D341Med (cell line): ENCODE measurements at regions not wholly inside any gene's neighbourhood (a gene's known extent, or its start where the extent isn't known, plus 50 kb on each side); places are given as distances from the start of the nearest gene placed in this dataset.
"Not testable (repeated sequence)": the region's sequence is repeated elsewhere in the genome, so short reads cannot be mapped to it uniquely, and the experiment has no call there.

Experiments used
- DNase-seq: peaks from one replicate; pipeline ENCODE4 v3.0.0; 2012; ENCODE audit warnings: low spot score

- DNase-seq, result not testable (repeated sequence)
Observed at GRCh38 chr17:36695710-36696109, 94.3 kb downstream of the MRM1 start.

- no peak for DNase-seq
Observed at GRCh38 chr17:36696805-36697204, 95.4 kb downstream of the MRM1 start.

DNA sequence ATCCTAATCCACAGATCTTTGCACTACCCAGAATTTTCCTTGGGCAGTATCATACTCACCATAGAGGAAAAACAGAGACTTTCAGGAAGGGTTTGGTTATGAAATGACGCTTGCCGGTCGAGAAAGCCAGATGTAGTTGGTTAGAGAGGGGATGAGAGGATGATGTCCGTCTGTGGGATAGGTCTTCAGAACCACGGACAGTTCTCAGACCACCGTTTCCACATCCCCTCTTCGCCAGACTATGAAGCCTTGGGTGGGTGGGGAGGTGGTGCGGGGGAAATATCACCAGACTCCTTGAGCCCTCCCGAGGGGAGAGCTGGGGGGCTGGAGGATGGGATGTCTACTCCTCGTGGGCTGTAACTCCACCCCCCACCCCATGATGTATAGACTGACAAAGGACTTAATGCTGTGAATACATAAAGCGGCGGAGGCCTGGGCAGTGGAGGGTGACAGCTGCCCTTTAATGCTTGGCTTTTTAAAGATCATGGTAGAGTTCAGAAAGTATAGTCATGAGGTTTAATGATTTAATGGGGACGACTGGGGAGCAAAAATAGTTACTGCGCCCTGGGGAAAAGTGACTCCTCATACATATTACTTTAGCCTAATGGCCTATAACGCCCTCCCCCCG lies 96.6 kb downstream of the MRM1 start:
- DNase-seq, result no peak

DNA sequence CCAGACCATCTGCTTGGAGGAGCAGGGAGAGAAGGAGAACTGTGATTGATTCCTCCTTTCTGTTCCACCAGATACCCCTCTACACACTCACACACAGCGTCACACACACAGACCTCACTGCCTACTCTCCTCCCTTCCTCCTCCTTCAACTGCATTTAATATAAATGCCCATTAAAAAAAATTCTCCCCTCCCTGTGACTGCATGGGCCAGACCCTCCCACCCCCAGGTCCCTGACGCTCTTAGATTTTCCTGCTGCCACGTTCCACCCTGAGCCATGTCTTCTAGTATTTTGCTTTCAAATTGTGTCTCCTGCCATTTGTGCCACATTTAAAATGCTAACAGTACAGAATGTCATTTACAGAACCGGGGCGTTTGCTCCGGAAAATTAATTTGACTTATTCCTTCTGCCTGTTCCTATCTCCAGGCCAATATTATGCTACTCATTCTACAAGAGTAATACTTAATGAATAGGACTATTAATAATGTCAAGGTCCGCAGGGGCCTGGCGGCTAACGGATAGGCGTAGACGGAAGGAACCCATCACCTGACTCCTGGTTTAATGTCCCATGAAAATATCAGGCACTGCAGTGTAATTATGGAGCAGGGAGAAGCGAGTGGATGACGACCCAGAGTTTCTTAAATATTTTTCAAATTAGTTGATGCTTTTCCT lies 100.2 kb downstream of the MRM1 start:
- DNase-seq, result no peak

GRCh38 chr17:36702636-36703035 lies 101.3 kb downstream of the MRM1 start:
- DNase-seq, result no peak

DNA sequence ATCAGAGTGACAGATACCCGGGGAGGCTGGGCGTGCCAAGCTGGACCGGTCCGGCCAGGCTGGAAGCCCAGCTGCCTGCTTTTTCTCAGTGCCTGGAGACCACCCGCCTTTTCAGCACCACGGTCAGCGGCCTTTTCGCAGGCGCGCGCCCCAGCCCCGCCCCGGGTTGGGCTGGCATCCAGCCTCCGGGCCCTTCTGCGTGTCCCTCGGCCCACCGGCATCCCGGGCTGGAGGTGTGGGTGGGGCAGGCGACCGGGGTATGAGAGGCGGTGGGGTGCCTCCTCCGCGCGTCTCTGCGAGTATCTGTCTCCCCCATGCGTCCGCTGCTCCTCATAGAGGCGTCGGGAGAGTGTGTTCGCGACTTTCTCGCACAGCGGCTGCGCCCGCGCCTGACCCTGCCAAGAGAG lies 102.5 kb downstream of the MRM1 start:
- DNase-seq, result peak; percentile 67

- DNase-seq, result no peak
Observed at GRCh38 chr17:36705283-36705795, 104.0 kb downstream of the MRM1 start.

- DNase-seq, result peak; percentile 85
Observed at GRCh38 chr17:36705874-36706731, 104.7 kb downstream of the MRM1 start.

GRCh38 chr17:36707904-36708303 lies 106.5 kb downstream of the MRM1 start:
- no peak for DNase-seq

GRCh38 chr17:36714789-36715188 lies 113.4 kb downstream of the MRM1 start:
- DNase-seq, result no peak

GRCh38 chr17:36715951-36716350 lies 114.6 kb downstream of the MRM1 start:
- no peak for DNase-seq

DNA sequence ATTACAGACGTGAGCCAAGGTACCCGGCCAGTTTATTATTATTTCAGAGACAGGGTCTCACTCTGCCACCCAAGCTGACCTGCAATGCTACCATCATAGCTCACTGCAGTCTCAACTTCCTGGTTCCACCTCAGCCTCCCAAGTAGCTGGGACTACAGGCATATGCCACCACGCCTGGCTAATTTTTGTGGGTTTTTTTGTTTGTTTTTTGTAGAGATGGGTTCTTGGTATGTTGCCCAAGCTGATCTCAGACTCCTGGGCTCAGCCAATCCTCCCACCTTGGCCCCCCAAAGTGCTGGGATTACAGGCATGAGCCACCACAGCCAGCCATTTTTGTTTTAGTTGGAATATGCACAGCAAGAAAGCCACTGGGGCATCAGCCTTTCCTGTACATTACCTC lies 115.7 kb downstream of the MRM1 start:
- no peak for DNase-seq

DNA sequence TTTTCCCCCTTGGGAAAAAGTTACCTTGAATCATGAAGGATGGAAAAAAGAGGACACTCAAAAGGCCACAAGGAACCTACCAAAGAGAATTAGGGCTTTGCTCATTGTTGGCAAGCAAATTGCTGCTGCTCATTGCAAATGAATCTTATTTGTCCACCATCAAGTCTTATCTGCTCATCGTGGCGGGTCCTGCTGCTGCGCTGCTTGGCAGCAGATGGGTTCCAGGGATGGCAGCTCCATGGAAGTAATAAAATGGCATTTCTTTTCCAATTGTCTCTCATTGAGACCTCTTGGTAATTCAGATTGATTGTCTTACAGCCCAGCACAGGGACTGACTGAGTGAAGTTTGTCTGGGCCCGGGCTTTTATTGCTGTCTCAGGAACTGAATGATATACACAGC lies 118.7 kb downstream of the MRM1 start:
- no peak for DNase-seq

DNA sequence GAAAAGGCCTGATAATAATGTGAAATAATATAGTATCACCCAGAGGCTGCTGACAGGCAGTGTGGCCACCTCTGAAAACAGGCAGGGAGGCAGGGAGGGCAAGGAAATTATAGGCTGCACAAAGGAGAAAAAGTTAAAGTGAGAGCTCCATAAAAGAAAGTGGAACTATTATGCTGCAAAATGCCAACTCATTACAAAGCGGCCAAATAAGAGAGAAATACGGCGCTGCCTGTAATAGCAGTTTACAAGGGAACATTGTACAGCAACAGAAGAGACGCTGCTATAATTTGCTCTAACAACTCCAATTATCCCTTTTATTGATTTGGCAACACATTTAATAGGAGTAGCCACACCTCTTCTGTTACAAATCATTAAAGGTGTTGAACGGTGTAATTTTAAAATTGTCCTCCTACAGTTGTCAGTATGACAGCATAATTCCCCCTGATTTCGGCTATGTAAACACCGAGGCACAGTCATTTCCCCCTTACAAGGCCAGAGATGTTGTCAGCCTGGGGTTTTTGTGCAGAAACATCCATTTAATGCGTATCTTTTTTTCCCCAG lies 120.3 kb downstream of the MRM1 start:
- no peak for DNase-seq

GRCh38 chr17:36722121-36722902 lies 120.9 kb downstream of the MRM1 start:
- DNase-seq, result no peak

DNA sequence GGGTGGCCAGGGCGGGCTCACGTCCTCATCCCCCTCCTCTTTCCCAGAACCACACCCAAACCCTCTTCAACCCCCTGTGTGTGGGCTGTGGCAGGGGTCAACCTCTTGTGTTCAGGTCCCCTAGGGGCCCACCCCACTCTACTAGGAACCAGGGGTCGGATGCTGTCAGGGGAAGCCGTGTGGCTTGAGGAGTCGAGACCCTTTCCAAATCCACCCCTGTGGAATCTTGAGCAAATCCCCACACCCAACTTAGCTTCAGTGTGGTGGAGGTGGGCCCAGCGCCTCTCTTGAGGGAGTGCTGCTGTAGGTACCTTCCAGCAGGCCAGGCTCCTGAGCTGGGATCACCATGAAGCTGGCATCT lies 121.5 kb downstream of the MRM1 start:
- no peak for DNase-seq

DNA sequence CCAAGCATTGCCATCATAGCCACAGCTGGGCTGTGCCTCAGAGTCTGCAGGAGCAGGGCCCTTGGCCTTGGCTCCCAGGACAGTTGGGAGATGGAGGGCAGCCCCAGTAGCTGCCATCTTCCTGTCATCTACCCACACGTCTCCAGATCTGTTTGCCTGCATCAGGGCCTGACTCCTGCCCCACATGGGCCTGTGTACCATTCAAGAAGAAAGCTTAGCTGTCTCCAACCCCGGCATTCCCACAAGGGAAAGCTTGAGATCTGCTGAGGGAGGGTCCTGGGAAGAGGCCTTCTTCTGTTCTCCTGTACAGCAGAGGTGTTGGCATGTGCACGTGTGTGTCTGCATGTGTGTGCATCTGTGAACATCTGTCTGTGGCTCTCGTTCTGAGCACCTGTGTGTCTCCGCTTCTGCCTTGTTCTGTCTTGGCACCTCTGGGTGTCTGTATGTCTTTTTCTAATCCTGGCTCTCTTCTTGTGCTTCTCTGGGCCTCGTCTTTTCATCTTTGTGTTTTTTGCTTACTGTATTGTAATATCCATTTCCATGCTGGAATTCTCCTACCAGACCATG lies 122.2 kb downstream of the MRM1 start:
- no peak for DNase-seq

GRCh38 chr17:36726199-36726598 lies 124.8 kb downstream of the MRM1 start:
- DNase-seq, result no peak

DNA sequence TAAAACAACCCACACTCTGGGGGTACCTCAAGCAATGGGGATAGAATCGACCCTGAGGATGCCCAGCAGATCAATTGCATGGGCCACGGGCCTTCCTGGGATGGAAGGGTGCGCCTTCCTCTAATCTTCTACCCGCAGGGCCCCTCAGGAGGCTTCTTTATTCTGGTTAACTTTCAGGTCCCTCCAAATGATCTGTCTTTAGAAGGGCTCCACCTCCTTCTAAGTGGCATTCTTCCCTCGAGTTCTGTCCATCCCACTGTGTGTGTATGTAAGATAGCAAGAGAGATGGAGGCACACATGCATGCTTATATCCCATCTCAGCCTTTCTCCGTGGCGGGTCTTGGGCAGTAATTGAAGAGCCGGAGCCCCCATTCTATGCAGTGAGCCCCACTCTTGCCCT lies 125.7 kb downstream of the MRM1 start:
- no peak for DNase-seq

- no peak for DNase-seq
Observed at GRCh38 chr17:36727577-36727976, 126.2 kb downstream of the MRM1 start.
